ACC112 (cell line): ENCODE measurements at regions not wholly inside any gene's neighbourhood (a gene's known extent, or its start where the extent isn't known, plus 50 kb on each side); places are given as distances from the start of the nearest gene placed in this dataset.

Source experiments
- H2AFZ ChIP-seq: fragments of 200-600 bp; sonication (generic); one replicate; pipeline ENCODE4 v1.6.0; 2017; ENCODE audit warnings: antibody characterized with exemption, low read length; ENCODE audit not compliant: unreplicated experiment
- H3K27ac ChIP-seq: fragments of 200-600 bp; sonication (generic); 2 replicates; pipeline ENCODE4 v1.5.1; 2014; ENCODE audit warnings: low read depth, mild to moderate bottlenecking, antibody characterized with exemption, low read length, moderate library complexity
- H3K27me3 ChIP-seq: fragments of 200-600 bp; sonication (generic); 2 replicates; pipeline ENCODE4 v1.6.1; 2014; ENCODE audit warnings: mild to moderate bottlenecking, antibody characterized with exemption, low read length, moderate library complexity, mixed read lengths; ENCODE audit not compliant: insufficient read depth
- H3K36me3 ChIP-seq: fragments of 200-600 bp; sonication (generic); 2 replicates; pipeline ENCODE4 v1.6.1; 2016; ENCODE audit warnings: mild to moderate bottlenecking, antibody characterized with exemption, low read length, moderate library complexity, mixed read lengths; ENCODE audit not compliant: insufficient read depth
- H3K4me1 ChIP-seq: fragments of 200-600 bp; sonication (generic); one replicate; pipeline ENCODE4 v1.6.1; 2016; ENCODE audit warnings: low read length, mixed read lengths; ENCODE audit not compliant: insufficient read depth, unreplicated experiment, control insufficient read depth
- H3K4me3 ChIP-seq: fragments of 200-600 bp; sonication (generic); 2 replicates; pipeline ENCODE4 v1.5.1; 2014; ENCODE audit warnings: mild to moderate bottlenecking, low read depth, low read length
- H3K79me2 ChIP-seq: fragments of 200-600 bp; sonication (generic); one replicate; pipeline ENCODE4 v1.6.0; 2016; ENCODE audit warnings: low read length; ENCODE audit not compliant: control insufficient read depth, unreplicated experiment, insufficient read depth

- Histone ChIP-seq H3K79me2 (no peaks in the 10 kb centered on the region), H3K36me3 (no peaks in the 10 kb centered on the region), H2AFZ (no peak overlapping the region), H3K27ac (no peak overlapping the region), H3K4me1 (no peaks in the 10 kb centered on the region), H3K4me3 (no peak overlapping the region), H3K27me3 (peaks cover 5% of the 10 kb centered on the region; the same call in 1 of the 2 replicates)
Measured at GRCh38 chr1:208654241-208654640, 410.1 kb upstream of the PLXNA2 start.

- no peaks in the 10 kb centered on the region for H3K4me1 ChIP-seq
Measured at GRCh38 chr1:208665936-208666335, 421.8 kb upstream of the PLXNA2 start.

GRCh38 chr1:208668991-208669390 lies 424.8 kb upstream of the PLXNA2 start:
- no peaks in the 10 kb centered on the region for H3K4me1 ChIP-seq
- H3K36me3 ChIP-seq = no peaks in the 10 kb centered on the region
- H2AFZ ChIP-seq = no peak overlapping the region
- no peak overlapping the region for H3K4me3 ChIP-seq
- no peaks in the 10 kb centered on the region for H3K27me3 ChIP-seq
- no peak overlapping the region for H3K27ac ChIP-seq
- no peaks in the 10 kb centered on the region for H3K79me2 ChIP-seq

More at GRCh38 chr1:208665936-208666335, 421.8 kb upstream of the PLXNA2 start:
- Histone ChIP-seq H3K27me3 (no peaks in the 10 kb centered on the region), H3K79me2 (no peaks in the 10 kb centered on the region), H2AFZ (no peak overlapping the region), H3K36me3 (no peaks in the 10 kb centered on the region), H3K27ac (no peak overlapping the region), H3K4me3 (no peak overlapping the region)

- H3K27me3 ChIP-seq = no peaks in the 10 kb centered on the region
- H3K27ac ChIP-seq = no peak overlapping the region
- H2AFZ ChIP-seq = no peak overlapping the region
- H3K36me3 ChIP-seq = no peaks in the 10 kb centered on the region
- no peaks in the 10 kb centered on the region for H3K4me1 ChIP-seq
- H3K4me3 ChIP-seq = no peak overlapping the region
- H3K79me2 ChIP-seq = no peaks in the 10 kb centered on the region
Measured at GRCh38 chr1:208670778-208671177, 426.6 kb upstream of the PLXNA2 start.

GRCh38 chr1:208681878-208682663 lies 437.9 kb upstream of the PLXNA2 start:
- Histone ChIP-seq H3K79me2 (no peaks in the 10 kb centered on the region), H3K27ac (no peak overlapping the region), H3K4me3 (no peak overlapping the region), H3K36me3 (no peaks in the 10 kb centered on the region), H3K27me3 (no peaks in the 10 kb centered on the region), H2AFZ (no peak overlapping the region), H3K4me1 (no peaks in the 10 kb centered on the region)

- H3K27me3 ChIP-seq = no peaks in the 10 kb centered on the region
- H2AFZ ChIP-seq = no peak overlapping the region
- no peaks in the 10 kb centered on the region for H3K36me3 ChIP-seq
- H3K4me3 ChIP-seq = no peak overlapping the region
- no peaks in the 10 kb centered on the region for H3K4me1 ChIP-seq
- H3K27ac ChIP-seq = no peak overlapping the region
- no peaks in the 10 kb centered on the region for H3K79me2 ChIP-seq
Measured at GRCh38 chr1:208682664-208683013, 438.5 kb upstream of the PLXNA2 start.

- Histone ChIP-seq H3K79me2 (no peaks in the 10 kb centered on the region), H3K27ac (no peak overlapping the region)
Measured at GRCh38 chr1:208683141-208683540, 439.0 kb upstream of the PLXNA2 start.

GRCh38 chr1:208684192-208684591 lies 440.0 kb upstream of the PLXNA2 start:
- Histone ChIP-seq H3K36me3 (no peaks in the 10 kb centered on the region), H3K79me2 (no peaks in the 10 kb centered on the region), H3K27me3 (no peaks in the 10 kb centered on the region), H3K4me1 (no peaks in the 10 kb centered on the region), H2AFZ (no peak overlapping the region), H3K4me3 (no peak overlapping the region), H3K27ac (no peak overlapping the region)

More at GRCh38 chr1:208683141-208683540, 439.0 kb upstream of the PLXNA2 start:
- H2AFZ ChIP-seq = no peak overlapping the region
- no peak overlapping the region for H3K4me3 ChIP-seq
- H3K4me1 ChIP-seq = no peaks in the 10 kb centered on the region
- H3K27me3 ChIP-seq = no peaks in the 10 kb centered on the region
- H3K36me3 ChIP-seq = no peaks in the 10 kb centered on the region

GRCh38 chr1:208686592-208686991 lies 442.4 kb upstream of the PLXNA2 start:
- H3K27ac ChIP-seq = no peak overlapping the region
- no peaks in the 10 kb centered on the region for H3K27me3 ChIP-seq
- no peak overlapping the region for H3K4me3 ChIP-seq
- H3K79me2 ChIP-seq = no peaks in the 10 kb centered on the region
- H2AFZ ChIP-seq = no peak overlapping the region
- no peaks in the 10 kb centered on the region for H3K4me1 ChIP-seq
- H3K36me3 ChIP-seq = no peaks in the 10 kb centered on the region

- Histone ChIP-seq H3K4me3 (no peak overlapping the region), H2AFZ (no peak overlapping the region), H3K27me3 (no peaks in the 10 kb centered on the region), H3K79me2 (no peaks in the 10 kb centered on the region), H3K36me3 (no peaks in the 10 kb centered on the region), H3K27ac (no peak overlapping the region), H3K4me1 (no peaks in the 10 kb centered on the region)
Measured at GRCh38 chr1:208688656-208689315, 444.6 kb upstream of the PLXNA2 start.

- Histone ChIP-seq H2AFZ (no peak overlapping the region), H3K79me2 (no peaks in the 10 kb centered on the region), H3K36me3 (no peaks in the 10 kb centered on the region), H3K27ac (no peak overlapping the region), H3K4me1 (no peaks in the 10 kb centered on the region), H3K4me3 (no peak overlapping the region), H3K27me3 (no peaks in the 10 kb centered on the region)
Measured at GRCh38 chr1:208691012-208691411, 446.8 kb upstream of the PLXNA2 start.
